ENCODE measurements at regions not wholly inside any gene's neighbourhood (a gene's known extent, or its start where the extent isn't known, plus 50 kb on each side); places are given as distances from the start of the nearest gene placed in this dataset.

- H3K4me2 ChIP-seq (ENCODE audit: extremely low read depth, insufficient read depth, low read length) = no peak overlapping the region
- no peaks in the 10 kb centered on the region for H3K4me1 ChIP-seq (ENCODE audit: control insufficient read depth, extremely low read depth, insufficient read depth, low read length)
- H3K4me3 ChIP-seq (replicated peaks in 1 of 4; ENCODE audit: control extremely low read depth in 1 of 4, insufficient read depth in 1 of 4, low read depth in 3 of 4, low read length in 4 of 4) = no peak overlapping the region
- no peak overlapping the region for H3K27ac ChIP-seq (ENCODE audit: insufficient read depth, low read length)
- TF ChIP-seq EZH2 (IDR thresholded peaks at IDR 0.05; ENCODE audit: low read length, missing control alignments) (no peak), CTCF (conservative IDR thresholded peaks at IDR 0.05 in 1 of 2, IDR thresholded peaks at IDR 0.05 in 1 of 2; ENCODE audit: low read depth in 1 of 2, low read length in 2 of 2) (no peak)
- no peak overlapping the region for H2AFZ ChIP-seq (ENCODE audit: low read length)
- H3K79me2 ChIP-seq (ENCODE audit: control insufficient read depth, insufficient read depth, low read length) = no peaks in the 10 kb centered on the region
- H3K9me3 ChIP-seq (ENCODE audit: control insufficient read depth, insufficient read depth, low read depth, low read length) = no peaks in the 10 kb centered on the region
- no peaks in the 10 kb centered on the region for H3K27me3 ChIP-seq (ENCODE audit: control insufficient read depth, insufficient read depth, low read length)
- no peak overlapping the region for H3K9ac ChIP-seq (ENCODE audit: insufficient read depth, low read length)
- DNase-seq (ENCODE audit: low read depth in 2 of 2) = no peak
- H3K36me3 ChIP-seq (ENCODE audit: control insufficient read depth, insufficient read depth, low read length) = no peaks in the 10 kb centered on the region
- no peaks in the 10 kb centered on the region for H4K20me1 ChIP-seq (ENCODE audit: control insufficient read depth, extremely low read depth, insufficient read depth, low read length)
Observed at GRCh38 chr18:77944533-77944932, 694.9 kb downstream of the GALR1 start.

GRCh38 chr18:77948567-77948966, 698.9 kb downstream of the GALR1 start:
- H3K79me2 ChIP-seq (ENCODE audit: control insufficient read depth, insufficient read depth, low read length) = no peaks in the 10 kb centered on the region
- no peak overlapping the region for H3K4me2 ChIP-seq (ENCODE audit: extremely low read depth, insufficient read depth, low read length)
- H3K27ac ChIP-seq (ENCODE audit: insufficient read depth, low read length) = no peak overlapping the region
- no peaks in the 10 kb centered on the region for H4K20me1 ChIP-seq (ENCODE audit: control insufficient read depth, extremely low read depth, insufficient read depth, low read length)
- no peak overlapping the region for H2AFZ ChIP-seq (ENCODE audit: low read length)
- H3K27me3 ChIP-seq (ENCODE audit: control insufficient read depth, insufficient read depth, low read length) = no peaks in the 10 kb centered on the region
- H3K9me3 ChIP-seq (ENCODE audit: control insufficient read depth, insufficient read depth, low read depth, low read length) = no peaks in the 10 kb centered on the region
- DNase-seq (ENCODE audit: low read depth in 2 of 2) = no peak
- no peak overlapping the region for H3K4me3 ChIP-seq (replicated peaks in 1 of 4; ENCODE audit: control extremely low read depth in 1 of 4, insufficient read depth in 1 of 4, low read depth in 3 of 4, low read length in 4 of 4)
- H3K36me3 ChIP-seq (ENCODE audit: control insufficient read depth, insufficient read depth, low read length) = no peaks in the 10 kb centered on the region
- no peak for TF ChIP-seq CTCF (conservative IDR thresholded peaks at IDR 0.05 in 1 of 2, IDR thresholded peaks at IDR 0.05 in 1 of 2; ENCODE audit: low read depth in 1 of 2, low read length in 2 of 2)
- no peak for TF ChIP-seq EZH2 (IDR thresholded peaks at IDR 0.05; ENCODE audit: low read length, missing control alignments)
- no peaks in the 10 kb centered on the region for H3K4me1 ChIP-seq (ENCODE audit: control insufficient read depth, extremely low read depth, insufficient read depth, low read length)
- no peak overlapping the region for H3K9ac ChIP-seq (ENCODE audit: insufficient read depth, low read length)

GRCh38 chr18:77949355-77949973, 699.8 kb downstream of the GALR1 start:
- no peak for TF ChIP-seq CTCF (conservative IDR thresholded peaks at IDR 0.05 in 1 of 2, IDR thresholded peaks at IDR 0.05 in 1 of 2; ENCODE audit: low read depth in 1 of 2, low read length in 2 of 2)
- TF ChIP-seq EZH2 (IDR thresholded peaks at IDR 0.05; ENCODE audit: low read length, missing control alignments) = no peak
- H3K9me3 ChIP-seq (ENCODE audit: control insufficient read depth, insufficient read depth, low read depth, low read length) = no peaks in the 10 kb centered on the region
- H3K9ac ChIP-seq (ENCODE audit: insufficient read depth, low read length) = no peak overlapping the region
- no peaks in the 10 kb centered on the region for H4K20me1 ChIP-seq (ENCODE audit: control insufficient read depth, extremely low read depth, insufficient read depth, low read length)
- no peaks in the 10 kb centered on the region for H3K79me2 ChIP-seq (ENCODE audit: control insufficient read depth, insufficient read depth, low read length)
- no peaks in the 10 kb centered on the region for H3K36me3 ChIP-seq (ENCODE audit: control insufficient read depth, insufficient read depth, low read length)
- H2AFZ ChIP-seq (ENCODE audit: low read length) = no peak overlapping the region
- H3K27ac ChIP-seq (ENCODE audit: insufficient read depth, low read length) = no peak overlapping the region
- DNase-seq (ENCODE audit: low read depth in 2 of 2) = no peak
- no peaks in the 10 kb centered on the region for H3K27me3 ChIP-seq (ENCODE audit: control insufficient read depth, insufficient read depth, low read length)
- no peak overlapping the region for H3K4me2 ChIP-seq (ENCODE audit: extremely low read depth, insufficient read depth, low read length)
- no peaks in the 10 kb centered on the region for H3K4me1 ChIP-seq (ENCODE audit: control insufficient read depth, extremely low read depth, insufficient read depth, low read length)
- H3K4me3 ChIP-seq (replicated peaks in 1 of 4; ENCODE audit: control extremely low read depth in 1 of 4, insufficient read depth in 1 of 4, low read depth in 3 of 4, low read length in 4 of 4) = no peak overlapping the region

Measured in fibroblast of lung (primary cell).